Coronary artery (tissue), 2 donors: ENCODE measurements at regions not wholly inside any gene's neighbourhood (a gene's known extent, or its start where the extent isn't known, plus 50 kb on each side); places are given as distances from the start of the nearest gene placed in this dataset.

Experiments used
- DNase-seq: peaks from one replicate; pipeline ENCODE4 v3.0.0-alpha.2; 2017; ENCODE audit warnings: low spot score
- H3K27ac ChIP-seq, 2 donors: fragments of 200-600 bp; sonication (generic); one replicate each; pipeline ENCODE4 v1.5.1; 2016 to 2019
- H3K4me3 ChIP-seq: fragments of 200-600 bp; sonication (generic); 2 replicates; pipeline ENCODE4 v1.5.1; 2016; ENCODE audit warnings: mild to moderate bottlenecking, moderate library complexity
- TF ChIP-seq, protein P1 (sequence below): fragments of 200-600 bp; sonication (generic); IDR thresholded peaks from one replicate; pipeline ENCODE4 v1.5.1; 2019; ENCODE audit warnings: antibody characterized with exemption

DNA sequence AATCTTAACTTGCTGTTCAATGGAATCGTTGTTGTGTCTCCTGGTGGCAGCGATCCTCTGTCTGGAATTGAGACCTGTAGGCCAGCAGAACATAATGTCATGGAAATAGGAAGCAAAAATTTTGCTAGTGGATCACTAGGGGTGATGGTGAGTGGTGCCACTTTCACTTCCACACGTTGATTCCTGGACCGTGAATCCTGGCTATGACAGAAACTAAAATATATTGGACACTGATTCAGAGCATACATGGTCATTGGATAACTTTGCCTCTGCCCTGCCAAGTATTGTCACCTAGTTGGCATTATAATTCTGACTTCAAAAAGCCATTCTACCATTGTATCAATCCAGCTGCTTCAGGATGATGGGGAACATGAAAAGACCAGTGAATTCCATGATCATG lies 353.2 kb downstream of the IRX1 start:
- no peak overlapping the region for H3K4me3 ChIP-seq
- TF ChIP-seq, protein P1, sequence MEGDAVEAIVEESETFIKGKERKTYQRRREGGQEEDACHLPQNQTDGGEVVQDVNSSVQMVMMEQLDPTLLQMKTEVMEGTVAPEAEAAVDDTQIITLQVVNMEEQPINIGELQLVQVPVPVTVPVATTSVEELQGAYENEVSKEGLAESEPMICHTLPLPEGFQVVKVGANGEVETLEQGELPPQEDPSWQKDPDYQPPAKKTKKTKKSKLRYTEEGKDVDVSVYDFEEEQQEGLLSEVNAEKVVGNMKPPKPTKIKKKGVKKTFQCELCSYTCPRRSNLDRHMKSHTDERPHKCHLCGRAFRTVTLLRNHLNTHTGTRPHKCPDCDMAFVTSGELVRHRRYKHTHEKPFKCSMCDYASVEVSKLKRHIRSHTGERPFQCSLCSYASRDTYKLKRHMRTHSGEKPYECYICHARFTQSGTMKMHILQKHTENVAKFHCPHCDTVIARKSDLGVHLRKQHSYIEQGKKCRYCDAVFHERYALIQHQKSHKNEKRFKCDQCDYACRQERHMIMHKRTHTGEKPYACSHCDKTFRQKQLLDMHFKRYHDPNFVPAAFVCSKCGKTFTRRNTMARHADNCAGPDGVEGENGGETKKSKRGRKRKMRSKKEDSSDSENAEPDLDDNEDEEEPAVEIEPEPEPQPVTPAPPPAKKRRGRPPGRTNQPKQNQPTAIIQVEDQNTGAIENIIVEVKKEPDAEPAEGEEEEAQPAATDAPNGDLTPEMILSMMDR: no peak
- no peak for DNase-seq
- H3K27ac ChIP-seq: no peak overlapping the region

DNA sequence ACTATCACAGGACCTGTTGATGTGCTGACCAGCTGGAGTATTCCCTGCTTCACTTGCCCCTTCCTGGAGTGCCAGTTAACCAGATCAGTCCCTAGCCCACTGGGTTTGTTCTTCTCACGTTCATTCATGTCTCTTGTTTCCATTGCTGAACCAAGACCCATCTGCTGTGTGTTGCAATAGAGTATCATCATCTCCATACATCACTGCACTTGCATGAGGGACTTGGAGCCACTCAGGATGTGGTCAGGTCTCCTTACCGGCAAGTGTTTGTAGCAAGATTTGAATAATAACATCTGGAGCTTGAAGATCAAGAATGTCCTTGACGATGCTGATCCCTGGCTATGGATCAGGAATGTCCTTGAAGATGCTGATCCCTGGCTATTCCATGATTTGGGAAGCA lies 358.6 kb downstream of the IRX1 start:
- Histone ChIP-seq H3K4me3 (no peak overlapping the region), H3K27ac (no peak overlapping the region)
- TF ChIP-seq, protein P1: no peak
- DNase-seq: no peak

DNA sequence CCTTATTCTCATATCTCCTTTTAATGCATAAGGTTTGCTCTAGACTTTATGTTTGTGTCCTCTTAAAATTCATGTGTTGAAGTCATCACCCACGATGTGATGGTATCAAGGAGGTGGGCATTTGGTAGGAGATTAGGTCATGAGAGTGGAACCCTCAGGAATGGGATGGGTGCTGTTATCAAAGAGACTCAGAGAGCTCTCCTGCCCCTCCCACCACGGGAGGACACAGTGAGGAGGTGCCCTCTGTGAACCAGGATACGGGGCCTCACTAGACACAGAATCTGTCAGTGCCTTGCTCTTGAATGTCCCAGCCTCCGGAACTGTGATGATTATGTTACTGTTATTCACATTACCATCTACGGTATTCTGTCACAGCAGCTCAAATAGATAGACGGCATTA lies 359.0 kb downstream of the IRX1 start:
- Histone ChIP-seq H3K4me3 (no peak overlapping the region), H3K27ac (no peak overlapping the region)
- no peak for DNase-seq
- TF ChIP-seq, protein P1: no peak

DNA sequence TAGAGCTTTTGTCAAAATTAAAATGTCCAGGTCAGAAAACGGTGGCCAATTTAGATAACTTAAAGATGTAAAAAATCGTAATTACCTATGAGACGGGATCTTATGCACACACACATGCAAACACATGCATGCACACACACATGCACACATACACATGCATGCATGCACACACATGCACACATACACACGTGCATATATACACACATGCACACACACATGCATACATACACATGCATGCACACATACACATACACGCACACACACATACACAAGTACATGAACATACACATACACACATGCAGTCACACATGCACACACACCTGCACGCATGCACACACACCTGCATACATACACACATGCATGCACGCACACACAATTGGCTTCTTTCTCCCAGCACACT lies 362.0 kb downstream of the IRX1 start:
- no peak for DNase-seq
- TF ChIP-seq, protein P1: no peak

DNA sequence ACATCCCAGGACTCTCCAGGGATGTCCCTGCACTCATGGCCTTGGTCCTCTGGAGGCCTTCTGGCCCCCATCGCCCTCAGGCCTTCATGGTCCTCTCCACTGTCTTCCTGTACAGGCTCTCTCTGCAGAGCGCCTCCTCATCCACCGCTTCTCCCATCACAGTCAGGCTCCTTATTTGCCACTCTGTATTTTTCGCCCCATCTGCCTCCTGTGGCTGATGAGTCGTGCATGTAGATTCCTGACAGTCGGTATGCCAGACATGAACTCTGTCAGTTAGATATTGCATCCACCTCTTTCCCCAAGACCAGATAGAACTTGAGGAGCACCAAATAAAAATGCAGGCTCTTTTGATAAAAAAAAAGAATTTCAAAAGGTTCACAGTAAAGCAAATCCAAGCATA lies 362.8 kb downstream of the IRX1 start:
- no peak for DNase-seq

More for the DNA sequence above, 362.0 kb downstream of the IRX1 start:
- Histone ChIP-seq H3K4me3 (no peak overlapping the region), H3K27ac (no peak overlapping the region)

DNA sequence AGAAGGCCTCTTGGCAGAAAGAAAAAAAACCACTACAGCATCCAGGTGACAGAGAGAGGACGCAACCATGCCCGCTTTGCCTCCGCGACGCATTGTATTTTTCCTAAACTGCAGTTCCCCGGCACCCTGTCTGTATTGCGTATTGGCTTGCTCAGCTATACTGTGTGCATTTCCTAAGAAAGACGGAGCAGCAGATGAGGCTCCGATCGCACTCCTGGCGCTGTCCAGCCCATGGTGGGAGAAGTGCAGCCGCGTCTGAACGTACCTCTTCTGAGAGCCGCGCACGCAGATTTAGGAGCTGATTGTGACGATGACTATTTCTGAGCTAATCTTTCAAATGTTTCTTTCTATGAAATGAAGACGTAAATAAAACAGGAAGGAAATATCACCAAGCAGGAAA lies 366.5 kb downstream of the IRX1 start:
- TF ChIP-seq, protein P1: no peak
- H3K27ac ChIP-seq: no peak overlapping the region

More for the DNA sequence above, 362.8 kb downstream of the IRX1 start:
- TF ChIP-seq, protein P1: no peak
- no peak overlapping the region for H3K27ac ChIP-seq
- H3K4me3 ChIP-seq: no peak overlapping the region

DNA sequence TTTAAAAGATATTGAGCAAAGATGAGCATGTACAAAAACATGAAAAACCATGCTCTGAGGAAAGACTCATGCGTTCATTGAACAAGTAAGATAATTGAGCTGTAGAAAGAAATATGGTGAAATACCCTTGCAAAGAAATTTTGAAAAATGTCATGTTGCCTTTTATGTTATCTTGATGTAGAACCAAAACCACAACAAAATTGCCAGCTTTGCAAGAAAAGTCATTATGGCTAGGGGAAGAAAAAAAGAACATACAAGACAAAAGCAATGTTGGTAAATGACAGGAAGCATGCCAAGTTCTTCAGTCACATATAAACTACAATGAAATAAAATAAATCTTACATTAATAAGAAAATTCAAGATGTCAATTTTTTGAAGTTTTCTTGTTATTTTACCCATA lies 368.0 kb downstream of the IRX1 start:
- TF ChIP-seq, protein P1: no peak
- Histone ChIP-seq H3K4me3 (no peak overlapping the region), H3K27ac (no peak overlapping the region)
- DNase-seq: no peak

More for the DNA sequence above, 366.5 kb downstream of the IRX1 start:
- DNase-seq: no peak
- no peak overlapping the region for H3K4me3 ChIP-seq
